ENCODE measurements at regions not wholly inside any gene's neighbourhood (a gene's known extent, or its start where the extent isn't known, plus 50 kb on each side); places are given as distances from the start of the nearest gene placed in this dataset.
"Not testable (repeated sequence)": the region's sequence is repeated elsewhere in the genome, so short reads cannot be mapped to it uniquely, and the experiment has no call there.

DNA sequence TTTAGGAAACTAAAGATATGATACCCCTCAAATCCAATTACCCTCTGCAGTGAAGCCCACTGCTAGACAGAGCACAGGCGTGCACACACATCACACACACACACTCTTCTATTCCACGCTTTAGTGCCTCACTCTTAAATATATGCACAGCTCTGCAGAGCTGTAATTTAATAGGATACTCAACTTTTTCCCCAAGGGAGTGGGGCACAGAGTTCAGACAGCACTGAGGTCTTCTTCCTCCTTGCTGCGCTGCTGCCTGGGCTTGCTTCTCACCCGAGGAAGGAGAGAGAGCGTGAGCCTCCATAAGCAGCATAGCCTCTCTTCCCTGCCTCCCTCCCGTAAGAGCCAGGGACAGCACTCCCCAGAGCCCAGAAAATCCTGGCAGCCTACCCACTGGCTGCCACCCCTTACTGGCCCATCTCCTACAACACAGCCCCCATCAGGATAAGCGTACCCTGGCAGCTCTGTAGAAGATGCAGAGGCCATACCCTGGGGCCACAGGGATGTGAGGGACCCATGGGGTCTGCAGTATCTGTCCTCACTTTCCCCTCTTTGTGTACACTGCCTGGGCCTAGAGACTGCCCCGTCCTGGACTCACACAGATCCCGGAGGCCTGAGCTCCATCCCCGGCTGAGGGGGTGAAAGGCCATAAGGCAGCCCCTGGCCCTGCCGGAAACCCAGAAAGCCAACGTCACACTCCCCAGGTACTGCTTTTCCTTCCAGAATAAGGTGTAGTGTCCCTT lies 102.1 kb downstream of the C5orf15 start:
- H3K27ac ChIP-seq, result no peak overlapping the region
- no peak for TF ChIP-seq CTCF (conservative IDR thresholded peaks at IDR 0.05)
- no peak for TF ChIP-seq ZFX (IDR thresholded peaks at IDR 0.05)

- no peak for TF ChIP-seq ZFX (IDR thresholded peaks at IDR 0.05)
- TF ChIP-seq CTCF (conservative IDR thresholded peaks at IDR 0.05), result no peak
- no peak overlapping the region for H3K27ac ChIP-seq
Observed at GRCh38 chr5:133865113-133865512, 103.3 kb downstream of the C5orf15 start.

- no peak overlapping the region for H3K27ac ChIP-seq
- TF ChIP-seq ZFX (IDR thresholded peaks at IDR 0.05) (no peak), CTCF (conservative IDR thresholded peaks at IDR 0.05) (no peak)
Observed at GRCh38 chr5:133864711-133865110, 103.7 kb downstream of the C5orf15 start.

- no peak for TF ChIP-seq ZFX (IDR thresholded peaks at IDR 0.05)
- TF ChIP-seq CTCF (conservative IDR thresholded peaks at IDR 0.05), result no peak
- H3K27ac ChIP-seq, result no peak overlapping the region
Observed at GRCh38 chr5:133863857-133864585, 104.4 kb downstream of the C5orf15 start.

DNA sequence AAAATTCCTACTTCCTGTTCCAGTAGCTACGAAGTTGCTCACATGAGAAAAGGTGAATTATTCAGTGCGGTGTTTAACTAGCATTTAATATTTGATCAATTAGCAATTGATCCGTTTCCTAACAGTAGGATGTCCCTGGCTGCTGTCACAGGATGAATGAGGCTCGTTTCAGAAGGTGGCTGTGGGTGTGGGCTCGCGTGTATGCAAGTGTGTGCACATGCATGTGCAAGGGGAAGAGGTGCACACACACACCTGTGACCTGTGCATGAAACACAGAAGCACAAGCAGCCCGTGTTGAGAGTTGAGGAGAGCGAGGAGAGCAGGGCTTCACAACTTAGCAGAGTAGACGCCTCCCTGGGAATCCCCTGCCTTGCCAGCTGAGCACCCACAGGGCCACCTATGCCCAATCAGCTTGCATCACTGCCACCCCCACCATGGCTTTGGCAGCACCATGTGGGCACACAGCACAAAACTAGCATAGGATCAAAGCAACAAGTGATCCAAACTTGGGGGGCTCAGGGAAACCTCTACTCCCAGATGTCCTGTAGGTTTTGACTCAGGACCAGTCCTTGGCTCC lies 107.2 kb downstream of the C5orf15 start:
- no peak overlapping the region for H3K27ac ChIP-seq
- TF ChIP-seq ZFX (IDR thresholded peaks at IDR 0.05) (no peak), CTCF (conservative IDR thresholded peaks at IDR 0.05) (no peak)

- TF ChIP-seq CTCF (conservative IDR thresholded peaks at IDR 0.05), result no peak
- TF ChIP-seq ZFX (IDR thresholded peaks at IDR 0.05), result no peak
Observed at GRCh38 chr5:133859073-133859472, 109.4 kb downstream of the C5orf15 start.

GRCh38 chr5:133857595-133858313 lies 110.7 kb downstream of the C5orf15 start:
- not testable (repeated sequence) for H3K27ac ChIP-seq

More at GRCh38 chr5:133859073-133859472, 109.4 kb downstream of the C5orf15 start:
- H3K27ac ChIP-seq, result no peak overlapping the region
